ENCODE measurements at regions not wholly inside any gene's neighbourhood (a gene's known extent, or its start where the extent isn't known, plus 50 kb on each side); places are given as distances from the start of the nearest gene placed in this dataset.
"Not testable (repeated sequence)": the region's sequence is repeated elsewhere in the genome, so short reads cannot be mapped to it uniquely, and the experiment has no call there.

DNA sequence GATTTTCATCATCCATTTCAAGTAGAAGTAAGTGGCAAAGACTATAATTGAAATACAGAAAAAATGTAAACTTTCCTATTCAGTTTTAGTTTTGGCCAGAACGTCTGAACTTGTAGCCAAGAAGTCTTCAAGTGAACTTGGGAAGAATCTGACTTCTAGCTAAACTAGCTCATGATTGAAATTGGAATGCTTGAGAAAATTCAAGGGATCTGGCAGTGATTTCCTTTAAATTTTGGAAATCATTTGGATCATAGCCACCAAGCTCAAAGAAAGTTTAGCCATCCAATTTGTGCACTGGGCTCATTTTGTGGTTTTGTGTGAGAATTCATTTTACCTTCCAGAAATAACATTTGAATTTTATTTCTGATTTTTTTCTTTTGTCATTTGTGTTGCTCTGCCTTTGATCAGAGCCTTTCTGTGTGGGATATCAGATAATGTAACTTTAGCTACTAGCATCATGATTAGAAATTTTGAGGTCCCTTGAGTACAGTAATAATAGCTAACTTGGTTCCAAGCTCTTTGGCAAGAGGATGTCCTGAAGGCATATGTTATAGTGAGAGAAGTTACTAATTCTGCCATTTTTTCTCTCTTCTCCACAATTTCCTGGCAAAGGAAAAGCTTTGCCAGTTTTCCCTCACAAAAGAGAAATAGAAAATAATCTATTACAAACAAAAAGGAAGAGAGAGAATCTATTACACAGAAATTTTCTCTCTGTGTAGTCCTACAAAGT, 2123.7 kb upstream of the RAG2 start:
- no peak for DNase-seq (ENCODE audit: low read depth)

DNA sequence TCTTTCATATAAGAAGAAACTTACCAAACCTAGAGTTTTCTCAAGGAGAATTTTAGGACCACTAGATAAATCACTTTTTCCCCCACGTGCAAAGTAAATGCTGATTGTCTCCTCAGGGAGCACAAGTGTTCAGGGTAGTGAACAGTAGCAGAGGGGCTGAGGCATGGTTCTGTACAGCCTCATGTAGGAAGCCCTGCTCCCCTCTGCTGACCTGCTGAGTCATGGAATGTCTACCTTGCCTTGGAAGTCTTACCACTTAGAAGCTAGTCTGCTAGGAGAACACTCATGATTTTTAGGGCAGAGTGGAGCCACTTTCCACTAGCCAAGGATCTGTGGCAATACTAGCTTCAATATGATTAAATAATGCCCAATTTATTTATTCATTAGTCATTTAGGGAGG, 2120.6 kb upstream of the RAG2 start:
- no peak for DNase-seq (ENCODE audit: low read depth)

DNA sequence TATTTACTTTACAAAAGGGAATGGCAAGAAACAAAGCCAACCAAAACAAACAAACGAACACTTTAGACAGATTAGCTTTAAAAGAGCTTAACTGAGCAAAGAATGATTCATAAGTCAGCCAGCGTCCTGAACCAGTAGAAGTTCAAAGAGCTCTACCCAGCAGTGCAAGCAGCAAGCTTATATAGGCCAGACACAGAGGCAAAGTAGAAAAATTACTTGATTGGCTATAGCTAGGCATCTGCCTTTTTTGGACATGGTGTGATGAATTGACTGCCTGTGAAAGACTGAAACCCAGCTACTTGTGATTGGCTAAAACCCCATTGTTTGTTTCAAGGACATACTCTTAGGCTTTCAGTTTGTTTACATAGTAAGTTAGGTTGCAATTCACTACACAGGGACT, 2120.0 kb upstream of the RAG2 start:
- peak; percentile 12 for DNase-seq (ENCODE audit: low read depth)

DNA sequence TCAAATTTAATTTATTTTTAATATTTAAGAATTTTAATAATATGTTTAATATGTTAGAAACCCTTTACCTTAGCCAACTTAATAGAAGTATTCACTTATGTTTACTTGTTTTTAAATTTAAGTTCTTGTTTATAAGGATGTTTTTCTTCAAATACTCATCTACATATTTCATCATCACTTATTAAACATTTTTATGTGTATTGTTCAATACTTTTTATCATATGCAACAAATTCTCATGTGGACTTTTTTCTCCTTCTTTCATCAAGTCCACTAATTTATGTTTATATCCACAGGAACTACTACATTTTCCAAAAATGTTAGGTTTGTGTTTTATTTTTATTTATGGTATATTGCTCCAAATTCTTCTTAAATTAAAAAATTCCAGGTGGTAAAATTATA, 2113.1 kb upstream of the RAG2 start:
- no peak for DNase-seq (ENCODE audit: low read depth)

DNA sequence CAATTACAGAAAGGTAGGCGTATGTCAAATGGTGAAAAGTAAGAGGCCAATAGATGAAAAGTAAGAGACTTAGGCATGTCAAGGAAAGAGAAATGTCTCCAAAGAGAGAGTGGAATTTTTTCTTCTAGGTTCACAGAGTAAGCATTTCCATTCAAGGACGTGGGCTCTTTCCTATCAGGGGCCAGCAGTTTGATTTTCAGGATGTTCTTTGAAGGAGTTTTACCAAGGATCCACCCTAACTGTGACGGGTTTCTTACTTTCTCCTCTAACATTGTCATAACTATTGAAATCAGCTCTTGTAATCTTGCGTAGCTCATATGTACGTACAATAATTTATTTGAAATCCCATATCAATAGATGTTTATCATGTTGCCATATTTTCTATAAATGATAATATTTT, 2112.2 kb upstream of the RAG2 start:
- DNase-seq (ENCODE audit: low read depth), result no peak

DNA sequence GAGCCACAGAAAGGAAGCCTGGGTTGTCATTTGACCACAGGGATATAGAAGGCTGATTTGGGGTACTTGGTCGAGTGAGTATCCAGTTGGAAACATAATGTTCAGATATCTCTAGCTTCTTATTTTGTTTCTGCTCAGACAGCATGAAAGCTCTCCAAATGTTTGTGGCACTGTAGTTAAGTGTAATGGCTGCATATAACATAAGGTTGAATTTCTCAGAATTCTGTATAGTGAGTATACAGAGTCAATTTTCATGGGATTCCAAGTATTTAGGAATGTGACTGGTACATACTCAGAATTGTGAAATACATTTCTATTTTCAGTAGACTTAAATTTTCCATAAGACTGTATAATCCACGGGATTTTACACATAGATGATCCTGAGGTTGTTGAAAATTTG, 2102.1 kb upstream of the RAG2 start:
- no peak for DNase-seq (ENCODE audit: low read depth)

DNA sequence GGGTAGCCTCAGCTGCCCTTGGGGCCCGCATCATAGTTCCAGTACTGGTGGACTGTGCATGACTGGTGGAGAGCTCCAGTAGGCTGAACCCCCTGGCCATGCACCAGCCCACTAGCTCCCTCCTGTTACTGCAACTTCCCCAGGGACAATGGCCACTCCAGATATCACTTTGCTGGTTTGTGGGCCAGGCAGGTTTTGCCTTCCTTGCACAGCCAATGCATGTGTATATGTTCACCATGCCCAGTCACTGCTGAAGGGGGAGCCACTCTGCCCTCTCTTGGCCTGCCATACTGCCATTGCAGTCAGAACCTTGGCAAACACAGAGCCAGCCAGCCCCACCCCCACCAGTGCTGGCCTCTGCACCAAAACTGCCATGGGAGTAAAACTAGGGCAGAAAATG, 2095.3 kb upstream of the RAG2 start:
- no peak for DNase-seq (ENCODE audit: low read depth)

DNA sequence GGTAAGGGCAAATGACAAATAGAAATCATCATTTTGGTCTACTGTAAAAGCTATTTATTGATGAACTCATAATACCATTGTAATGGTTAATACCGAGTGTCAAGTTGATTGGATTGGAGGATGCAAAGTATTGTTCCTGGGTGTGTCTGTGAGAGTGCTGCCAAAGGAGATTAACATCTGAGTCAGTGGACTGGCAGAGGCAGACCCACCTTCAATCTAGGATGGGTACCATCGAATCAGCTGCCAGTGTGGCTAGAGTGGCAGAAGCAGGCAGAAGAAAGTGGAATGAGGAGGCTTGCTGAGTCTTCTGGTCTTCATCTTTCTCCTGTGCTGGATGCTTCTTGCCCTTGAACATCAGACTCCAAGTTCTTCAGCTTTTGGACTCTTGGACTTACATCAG, 2092.2 kb upstream of the RAG2 start:
- peak; percentile 53 for DNase-seq (ENCODE audit: low read depth)

DNA sequence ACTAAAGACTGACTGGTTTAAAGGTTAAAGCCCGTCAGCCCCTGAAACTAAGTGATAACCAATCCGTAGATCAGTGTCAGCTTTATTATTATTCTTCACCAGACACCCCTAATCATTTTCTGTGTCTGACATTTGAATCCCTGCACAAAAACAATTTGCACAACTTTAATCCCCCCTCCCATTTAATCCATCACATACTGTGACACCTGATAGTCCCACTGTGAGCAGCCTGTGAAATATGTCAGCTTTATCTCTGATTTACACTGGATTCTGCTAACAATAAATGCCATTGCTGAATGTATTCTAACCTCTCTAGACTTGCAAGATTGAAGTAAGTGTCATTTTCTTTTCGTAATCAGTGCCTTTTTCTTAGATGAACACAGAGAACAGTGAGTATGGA, 2089.0 kb upstream of the RAG2 start:
- no peak for DNase-seq (ENCODE audit: low read depth)

DNA sequence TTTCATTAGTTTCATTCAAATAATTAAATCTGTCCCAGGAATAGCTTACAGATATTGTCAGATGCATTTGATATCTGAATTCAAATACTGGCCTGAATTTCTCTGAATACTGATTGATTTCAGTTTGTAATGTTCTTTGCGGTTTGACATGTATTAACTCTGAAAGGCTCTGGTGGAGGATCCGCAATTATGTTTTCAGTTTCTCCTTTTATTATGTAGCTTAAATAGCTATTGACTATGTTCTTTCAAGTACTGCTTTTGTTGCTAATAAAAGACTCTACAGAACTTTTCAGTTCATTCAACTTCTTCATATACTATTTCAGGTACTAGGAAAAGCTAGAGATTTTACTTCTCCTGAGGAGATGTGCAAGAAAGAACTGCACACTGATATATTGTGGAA, 2085.4 kb upstream of the RAG2 start:
- DNase-seq (ENCODE audit: low read depth), result no peak

DNA sequence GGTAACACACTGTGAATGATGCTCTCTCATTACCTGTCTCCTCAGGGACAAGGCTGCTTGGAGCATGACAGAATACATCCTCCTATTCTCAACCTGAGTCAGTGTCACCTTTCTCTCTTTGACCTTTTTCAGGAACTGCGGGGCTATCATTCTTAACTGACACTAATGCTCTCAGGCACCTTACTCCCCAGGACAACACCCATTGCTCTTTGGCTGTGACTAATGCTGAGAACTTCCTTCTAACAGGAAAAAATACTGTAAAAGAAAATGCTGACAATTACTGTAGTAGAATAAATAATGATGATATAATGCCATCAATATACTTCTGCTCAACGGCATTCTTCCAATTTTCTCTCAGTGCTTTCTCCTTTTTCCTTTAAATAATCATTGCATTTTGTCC, 2082.7 kb upstream of the RAG2 start:
- no peak for DNase-seq (ENCODE audit: low read depth)

DNA sequence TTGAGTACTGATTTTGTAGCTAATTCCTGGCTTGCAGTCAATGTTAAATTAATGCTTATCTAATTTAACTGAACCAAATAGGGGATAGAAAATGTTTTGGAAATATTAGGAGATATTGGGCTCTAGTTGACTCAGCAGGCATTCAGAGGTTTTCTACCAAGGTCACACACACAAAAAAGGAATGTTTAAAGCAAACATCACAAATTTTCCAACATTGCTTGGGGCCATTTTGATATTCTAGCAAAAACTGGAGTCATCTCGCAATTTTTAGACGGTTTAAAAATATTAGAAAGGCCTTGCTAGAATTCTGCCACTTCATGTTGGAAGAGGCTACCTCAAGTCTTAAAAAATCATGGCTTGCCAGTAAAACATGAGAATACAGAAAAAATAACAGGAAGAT, 2082.1 kb upstream of the RAG2 start:
- DNase-seq (ENCODE audit: low read depth), result no peak

DNA sequence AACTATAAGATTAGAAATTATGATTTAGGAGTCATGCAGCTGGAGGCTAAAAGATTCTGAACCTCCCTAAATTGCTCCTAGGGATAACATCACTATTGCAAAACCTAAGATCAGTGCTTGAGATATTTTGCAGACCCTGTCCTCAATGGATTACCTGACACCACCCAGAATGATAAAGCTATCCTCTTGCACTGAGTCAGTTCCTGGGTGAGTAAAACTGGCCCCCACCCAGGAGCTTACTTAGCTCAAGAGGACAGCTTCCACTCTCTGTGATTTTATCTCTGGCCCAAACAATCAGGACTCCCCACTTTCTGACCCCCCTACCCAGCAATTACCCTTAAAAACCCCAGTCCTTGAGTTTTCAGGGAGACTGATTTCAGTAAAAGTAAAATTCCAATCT, 2074.4 kb upstream of the RAG2 start:
- no peak for DNase-seq (ENCODE audit: low read depth)

DNA sequence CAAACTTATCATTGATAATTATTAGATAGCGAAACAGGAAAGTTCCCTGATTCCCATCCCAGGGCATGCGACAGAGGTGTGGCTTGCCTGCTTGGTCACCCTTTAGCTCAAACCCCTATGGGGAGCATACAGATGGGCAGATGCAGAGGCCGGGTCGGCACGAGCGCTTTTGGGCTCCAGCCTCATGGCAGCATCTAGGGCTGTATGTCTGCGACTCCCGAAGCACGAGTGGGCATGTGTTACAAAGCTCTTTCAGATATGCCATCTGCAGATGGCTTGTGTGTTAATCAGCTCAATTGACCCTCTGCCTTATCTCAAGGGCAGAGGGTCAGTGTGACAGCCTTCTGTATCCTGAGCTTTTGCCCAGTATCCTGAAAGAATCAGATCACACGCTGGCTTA, 2069.3 kb upstream of the RAG2 start:
- no peak for DNase-seq (ENCODE audit: low read depth)

DNA sequence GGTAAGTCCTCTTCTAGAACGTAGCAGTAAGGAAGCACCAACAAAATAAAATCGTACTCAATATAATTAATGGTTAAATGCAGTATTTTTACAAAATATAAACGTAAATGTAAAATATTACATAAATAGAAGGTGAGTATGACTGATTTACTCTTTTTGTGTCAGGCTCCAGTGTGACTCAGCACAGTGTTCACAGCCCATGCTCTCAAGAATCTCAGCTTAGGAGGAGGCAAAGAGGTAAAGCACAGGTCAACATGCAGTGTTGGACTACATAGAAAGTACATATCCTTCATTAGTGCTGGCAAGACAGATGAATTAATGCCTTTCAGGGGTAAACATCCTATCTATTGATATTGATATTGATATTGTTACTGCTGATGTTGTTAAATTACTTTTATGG, 2050.6 kb upstream of the RAG2 start:
- no peak for DNase-seq (ENCODE audit: low read depth)

DNA sequence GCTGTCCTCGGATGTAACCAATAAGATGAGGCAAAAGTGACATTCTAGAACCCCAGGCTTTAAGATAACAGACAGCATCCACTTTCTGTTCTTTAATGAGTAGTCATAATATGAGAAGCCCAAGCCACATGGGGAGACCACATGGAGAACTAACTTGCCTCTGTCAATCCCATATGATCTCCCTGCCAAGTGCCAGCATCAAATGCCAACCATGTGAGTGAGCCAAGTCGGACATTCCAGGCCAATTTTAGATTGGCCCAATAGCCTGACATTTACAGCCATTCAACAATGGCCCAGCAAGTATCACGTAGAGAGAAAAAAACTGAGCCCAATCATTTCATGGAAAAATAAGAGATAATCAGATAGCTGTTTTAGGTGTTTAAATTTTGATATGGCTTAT, 2048.3 kb upstream of the RAG2 start:
- DNase-seq (ENCODE audit: low read depth), result peak; percentile 35

DNA sequence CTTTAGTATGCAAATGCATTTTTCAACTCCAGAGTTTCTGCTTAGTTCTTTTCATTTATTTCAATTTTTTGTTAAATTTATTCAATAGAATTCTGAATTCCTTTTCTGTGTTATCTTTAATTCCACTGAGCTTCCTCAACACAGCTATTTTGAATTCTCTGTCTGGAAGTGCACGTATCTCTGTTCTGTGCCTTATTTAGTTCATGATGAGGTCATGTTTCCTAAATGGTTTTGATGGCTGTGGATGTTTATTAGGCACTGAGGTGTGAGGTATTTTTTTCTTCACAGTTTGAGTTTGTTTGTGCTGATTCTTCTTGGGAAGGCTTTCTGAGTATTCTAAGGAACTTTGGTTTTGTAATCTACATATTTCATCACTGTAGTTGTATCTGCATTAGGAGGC, 2042.8 kb upstream of the RAG2 start:
- no peak for DNase-seq (ENCODE audit: low read depth)

DNA sequence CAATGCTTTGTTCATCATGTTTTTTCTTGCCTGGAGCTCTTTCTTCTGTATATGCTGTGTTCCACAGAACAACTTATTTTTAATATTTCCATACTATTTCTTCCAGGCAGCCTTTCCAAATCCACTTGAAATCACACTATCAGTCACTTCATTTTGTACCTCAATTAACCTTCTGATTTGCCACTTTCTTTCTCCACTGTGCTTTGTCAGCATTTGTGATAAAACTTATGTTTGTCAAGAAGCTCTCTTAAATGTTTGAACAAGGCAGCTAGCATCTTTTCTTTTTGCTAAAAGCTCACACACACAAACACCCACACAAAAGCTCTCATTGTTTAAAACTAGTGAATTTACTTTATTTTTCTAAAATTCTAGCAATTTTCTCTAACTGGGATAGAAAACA, 2014.7 kb upstream of the RAG2 start:
- no peak for DNase-seq (ENCODE audit: low read depth)

DNA sequence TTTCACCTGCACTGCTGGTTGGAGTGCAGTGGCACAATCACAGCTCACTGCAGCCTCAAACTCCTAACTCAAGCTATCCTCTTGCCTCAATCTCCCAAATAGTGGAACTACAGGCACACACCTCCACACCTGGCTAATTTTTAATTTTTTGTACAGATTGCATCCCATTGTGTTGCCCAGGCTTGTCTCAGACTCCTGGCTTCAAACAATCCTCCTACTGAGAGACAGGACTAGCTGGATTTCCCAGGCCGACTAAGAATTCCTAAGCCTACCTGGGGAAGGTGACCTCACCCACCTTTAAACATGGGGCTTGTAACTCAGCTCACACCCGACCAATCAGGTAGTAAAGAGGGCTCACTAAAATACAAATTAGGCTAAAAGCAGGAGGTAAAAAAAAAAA, 2003.3 kb upstream of the RAG2 start:
- not testable (repeated sequence) for DNase-seq (ENCODE audit: low read depth)

DNA sequence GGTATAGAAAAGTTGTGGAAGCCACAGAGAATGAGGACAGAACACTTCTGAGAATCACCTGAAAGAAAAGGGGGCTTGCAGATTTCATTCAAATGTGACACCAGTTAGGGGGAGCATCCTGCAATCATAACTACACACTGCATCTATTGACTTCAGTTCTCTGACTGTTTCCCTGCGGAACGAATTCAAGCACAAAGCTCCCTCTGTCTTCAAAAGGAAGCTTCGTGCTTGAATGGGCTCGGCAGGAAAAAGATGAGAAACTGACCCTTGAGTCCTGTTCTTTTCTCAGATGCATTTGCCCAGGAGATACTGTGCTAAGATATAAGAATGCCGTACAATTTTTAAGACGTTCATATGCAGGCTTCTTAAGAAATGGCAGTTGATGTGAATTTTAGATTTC, 2000.4 kb upstream of the RAG2 start:
- no peak for DNase-seq (ENCODE audit: low read depth)

DNA sequence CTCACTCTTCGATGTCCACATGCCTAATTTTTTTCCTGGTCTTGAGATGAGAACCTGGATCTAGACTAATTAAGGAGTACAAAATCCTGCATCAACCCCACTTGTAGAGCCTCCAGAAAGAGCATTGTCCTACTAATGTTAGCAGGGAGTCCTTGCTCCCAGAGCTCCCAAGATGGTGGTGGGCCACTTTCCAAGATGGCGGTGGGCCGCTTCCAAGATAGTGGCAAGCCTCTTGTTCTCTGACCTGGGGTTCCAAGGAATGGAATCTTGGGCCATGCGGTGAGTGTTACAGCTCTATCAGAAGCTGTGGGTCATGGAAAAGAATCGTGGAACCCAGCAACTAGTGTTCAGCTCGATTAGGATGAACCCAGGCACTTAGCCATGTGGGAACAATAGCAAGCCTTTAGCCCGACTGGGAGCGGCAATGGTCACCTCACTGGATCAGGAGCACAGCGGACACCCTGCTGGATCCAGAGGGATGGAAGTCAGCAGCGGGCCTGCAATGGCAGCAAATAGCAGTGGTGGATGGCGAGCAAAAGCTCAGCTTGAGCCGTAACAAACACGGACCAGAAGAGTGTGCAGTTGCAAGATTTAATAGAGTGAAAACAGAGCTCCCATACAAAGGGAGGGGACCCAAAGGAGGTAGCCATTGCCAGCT, 1997.5 kb upstream of the RAG2 start:
- DNase-seq (ENCODE audit: low read depth), result not testable (repeated sequence)

DNA sequence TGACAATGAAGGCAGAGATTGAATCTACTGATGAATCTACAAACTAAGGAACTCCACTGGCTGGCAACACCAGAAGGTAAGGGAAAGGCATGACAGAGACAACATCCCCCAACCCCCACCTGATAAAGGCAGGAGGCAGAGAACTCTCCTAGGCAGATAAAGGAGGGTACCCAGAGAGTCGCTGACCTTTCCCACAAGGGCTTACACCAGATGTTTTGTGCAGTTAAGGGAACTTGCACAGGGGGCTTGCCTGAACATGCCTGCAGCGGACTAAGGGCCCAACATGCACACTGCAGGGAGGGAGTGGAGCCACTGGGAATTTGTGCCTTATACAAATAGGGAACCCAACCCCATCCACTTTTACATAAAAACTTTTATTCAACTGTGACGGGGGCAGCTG, 1996.9 kb upstream of the RAG2 start:
- no peak for DNase-seq (ENCODE audit: low read depth)

DNA sequence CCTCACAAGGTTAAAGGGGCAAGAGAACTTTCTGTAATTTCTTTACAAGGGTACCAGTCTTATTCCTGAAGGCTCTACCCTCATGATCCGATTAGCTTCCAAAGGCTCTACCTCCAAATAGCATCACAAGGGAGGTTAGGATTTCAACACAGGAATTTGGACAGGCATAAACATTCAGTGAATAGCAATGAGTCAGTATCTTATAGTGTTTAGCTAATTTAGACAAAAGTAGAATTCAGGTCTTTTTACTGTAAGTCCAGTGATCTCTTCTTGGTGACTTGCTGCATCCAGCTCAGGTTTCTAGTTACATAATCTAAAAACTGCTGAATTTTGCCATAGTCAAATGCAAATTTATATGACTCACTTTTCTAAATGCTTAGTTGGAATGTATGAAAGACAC, 1995.6 kb upstream of the RAG2 start:
- DNase-seq (ENCODE audit: low read depth), result peak; percentile 38

DNA sequence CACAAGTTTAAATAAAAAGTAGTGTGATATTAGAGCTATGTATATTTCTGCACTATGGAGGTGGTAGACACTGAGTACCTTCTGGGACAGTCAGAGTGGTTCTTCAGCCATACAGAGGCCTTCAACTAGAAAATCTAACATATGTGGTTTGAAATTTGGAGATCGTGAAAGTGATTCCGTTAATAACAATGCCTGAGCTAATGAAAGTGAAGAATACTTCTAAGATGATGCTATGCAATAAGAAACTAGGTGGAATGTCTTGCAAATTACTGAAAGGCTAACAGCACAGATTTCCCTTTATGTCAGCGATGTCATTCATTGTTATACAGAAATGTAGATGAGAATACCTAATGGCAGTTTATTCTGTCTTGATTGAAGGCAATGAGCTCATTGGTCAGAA, 1984.7 kb upstream of the RAG2 start:
- no peak for DNase-seq (ENCODE audit: low read depth)
